ENCODE measurements at regions not wholly inside any gene's neighbourhood (a gene's known extent, or its start where the extent isn't known, plus 50 kb on each side); places are given as distances from the start of the nearest gene placed in this dataset.

- TF ChIP-seq EZH2 (IDR thresholded peaks at IDR 0.05) (no peak), POLR2AphosphoS5 (IDR thresholded peaks at IDR 0.05; ENCODE audit: borderline replicate concordance, low read depth, low read length) (no peak)
These were observed 500.8 kb upstream of the WWC1 start for GRCh38 chr5:167790462-167791260.
